ENCODE measurements at regions not wholly inside any gene's neighbourhood (a gene's known extent, or its start where the extent isn't known, plus 50 kb on each side); places are given as distances from the start of the nearest gene placed in this dataset.
"Not testable (repeated sequence)": the region's sequence is repeated elsewhere in the genome, so short reads cannot be mapped to it uniquely, and the experiment has no call there.

GRCh38 chr14:34058510-34058909 is 107.6 kb upstream of the EGLN3 start:
- DNase-seq, result no peak

DNA sequence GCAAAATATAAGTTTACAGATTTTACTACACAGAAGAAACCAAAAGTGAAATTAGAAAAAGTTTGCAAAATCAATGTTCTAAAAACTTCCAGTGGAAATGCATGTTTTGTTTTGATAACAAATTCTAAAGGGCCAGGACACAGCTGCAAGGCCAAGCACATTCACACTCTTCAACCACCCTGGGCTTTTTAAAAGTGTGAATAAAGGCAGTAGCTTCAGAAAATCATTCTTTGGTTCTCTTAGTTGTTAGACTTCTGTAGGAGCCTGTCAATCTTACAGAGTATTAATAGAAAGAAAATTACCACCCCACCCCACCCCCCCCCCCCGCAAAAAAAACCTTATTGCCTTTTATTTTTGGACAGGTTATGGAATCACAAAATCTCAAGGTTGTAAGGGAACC is 105.2 kb upstream of the EGLN3 start:
- DNase-seq, result no peak

GRCh38 chr14:34055157-34055950 is 104.5 kb upstream of the EGLN3 start:
- DNase-seq, result no peak

- DNase-seq, result no peak
Observed at GRCh38 chr14:34053666-34054065, 102.8 kb upstream of the EGLN3 start.

GRCh38 chr14:34052658-34053014 is 101.8 kb upstream of the EGLN3 start:
- DNase-seq, result no peak

DNA sequence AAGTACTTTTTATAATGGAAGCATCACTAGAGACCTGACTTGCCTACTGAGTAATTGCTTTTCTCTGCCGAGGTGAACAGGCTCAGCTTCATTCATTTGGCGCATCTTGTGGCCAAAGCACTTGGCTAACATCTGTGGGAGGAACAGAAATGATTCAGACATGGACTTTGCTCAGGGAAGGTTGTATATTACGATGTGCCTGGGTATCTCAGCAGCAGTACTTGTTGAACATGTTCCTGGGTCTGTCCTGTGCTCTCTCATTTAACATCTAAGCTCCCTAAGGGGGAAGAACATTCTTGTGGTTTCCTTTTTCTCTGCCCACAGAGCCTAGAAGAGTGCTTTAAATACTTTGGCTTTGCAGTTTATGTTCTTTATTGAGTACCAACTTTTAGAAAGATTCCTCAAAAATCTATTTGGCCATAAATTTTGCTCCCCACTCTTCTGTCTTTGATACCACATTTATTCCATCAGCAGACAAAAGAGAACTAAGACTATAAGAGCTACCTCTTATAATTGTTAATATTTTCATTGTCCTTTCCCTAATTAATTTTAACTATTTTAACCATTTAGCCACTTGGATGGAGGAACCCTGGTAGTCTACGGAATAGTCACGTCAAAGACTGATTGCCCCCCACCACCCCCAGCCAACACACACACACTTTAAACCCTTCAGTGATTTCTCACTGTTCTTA is 101.2 kb upstream of the EGLN3 start:
- no peak for DNase-seq

- DNase-seq, result no peak
Observed at GRCh38 chr14:34050606-34051005, 99.7 kb upstream of the EGLN3 start.

DNA sequence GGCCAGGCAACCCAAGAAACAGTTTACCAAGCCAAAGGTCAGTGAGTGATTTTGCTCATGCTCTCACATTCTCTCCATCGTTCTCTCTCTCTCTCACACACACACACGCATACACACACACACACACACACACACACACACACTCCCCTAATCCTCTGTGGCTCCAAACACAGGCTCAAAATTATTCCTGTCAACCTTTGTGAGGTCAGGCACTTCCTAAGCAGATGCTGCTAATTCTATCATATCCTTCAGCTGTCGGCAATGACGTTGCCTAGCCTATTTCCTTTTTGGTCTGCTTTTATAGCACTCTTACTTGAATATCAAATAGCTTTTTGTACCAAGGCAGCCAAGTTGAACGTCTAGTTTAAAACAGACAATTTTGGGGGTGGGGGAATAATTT is 98.9 kb upstream of the EGLN3 start:
- peak; percentile 1 for DNase-seq

DNA sequence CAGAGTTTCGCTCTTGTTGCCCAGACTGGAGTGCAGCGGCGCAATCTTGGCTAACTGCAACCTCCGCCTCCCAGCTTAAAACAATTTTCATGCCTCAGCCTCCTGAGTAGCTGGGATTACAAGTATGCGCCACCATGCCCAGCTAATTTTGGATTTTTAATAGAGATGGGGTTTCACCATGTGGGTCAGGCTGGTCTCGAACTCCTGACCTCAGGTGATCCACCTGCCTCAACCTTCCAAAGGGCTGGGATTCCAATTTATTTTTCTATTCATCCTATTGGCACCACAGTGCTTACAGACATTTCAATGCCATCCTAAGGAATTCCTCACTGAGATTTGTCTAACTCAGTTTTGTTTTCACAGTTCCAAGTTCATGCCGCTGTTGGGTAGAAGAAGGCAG is 98.3 kb upstream of the EGLN3 start:
- not testable (repeated sequence) for DNase-seq

- DNase-seq, result no peak
Observed at GRCh38 chr14:34046799-34047520, 96.1 kb upstream of the EGLN3 start.

GRCh38 chr14:34044666-34045306 is 93.9 kb upstream of the EGLN3 start:
- DNase-seq, result no peak

DNA sequence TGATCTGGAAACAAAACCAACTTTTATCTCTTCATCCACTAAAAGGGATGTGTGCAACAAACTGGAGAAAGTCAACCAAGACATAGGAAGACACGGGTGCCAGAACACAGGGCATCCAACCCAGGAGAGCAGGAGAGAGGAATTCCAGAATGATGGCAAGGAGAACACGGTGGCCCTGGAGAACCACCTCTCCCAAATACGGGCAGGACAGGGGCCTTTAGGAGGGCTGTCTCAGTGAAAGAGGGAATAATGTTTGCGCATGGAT is 93.4 kb upstream of the EGLN3 start:
- no peak for DNase-seq

DNA sequence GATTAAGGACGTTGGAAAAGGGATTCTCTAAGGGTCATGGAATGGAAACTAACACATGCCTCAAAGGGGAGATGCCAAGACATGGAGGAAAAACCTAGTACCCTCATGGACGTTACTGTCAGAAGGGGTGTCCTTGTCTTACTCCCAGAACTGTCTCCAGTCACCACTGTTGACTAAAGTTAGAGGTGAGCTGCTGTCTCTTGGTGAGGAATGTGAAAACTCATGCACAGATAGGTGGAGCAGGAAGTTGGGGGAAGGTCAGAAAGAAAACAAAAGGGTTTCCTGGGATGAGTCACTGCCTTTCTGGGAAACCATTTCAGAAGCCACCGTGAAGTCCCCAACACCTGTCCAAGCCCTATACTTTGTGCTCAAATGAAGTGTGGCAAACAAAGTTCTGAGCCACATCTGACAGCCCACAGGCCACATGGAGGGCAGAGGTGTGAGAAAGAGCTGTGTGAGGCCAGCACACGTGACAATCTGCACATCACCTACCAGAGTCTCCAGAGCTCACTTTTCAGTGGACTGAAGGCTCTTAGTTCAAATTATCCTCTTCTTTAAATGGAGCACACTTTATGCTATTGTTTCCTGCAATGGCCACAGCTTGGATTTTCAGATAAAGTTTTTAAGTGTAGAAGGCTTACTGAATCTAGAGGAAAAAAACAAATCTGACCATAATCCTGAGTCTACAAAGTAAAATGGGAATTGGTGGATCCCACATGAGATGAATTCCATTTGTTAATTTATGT is 92.9 kb upstream of the EGLN3 start:
- DNase-seq, result no peak

GRCh38 chr14:34041220-34041619 is 90.3 kb upstream of the EGLN3 start:
- no peak for DNase-seq

DNA sequence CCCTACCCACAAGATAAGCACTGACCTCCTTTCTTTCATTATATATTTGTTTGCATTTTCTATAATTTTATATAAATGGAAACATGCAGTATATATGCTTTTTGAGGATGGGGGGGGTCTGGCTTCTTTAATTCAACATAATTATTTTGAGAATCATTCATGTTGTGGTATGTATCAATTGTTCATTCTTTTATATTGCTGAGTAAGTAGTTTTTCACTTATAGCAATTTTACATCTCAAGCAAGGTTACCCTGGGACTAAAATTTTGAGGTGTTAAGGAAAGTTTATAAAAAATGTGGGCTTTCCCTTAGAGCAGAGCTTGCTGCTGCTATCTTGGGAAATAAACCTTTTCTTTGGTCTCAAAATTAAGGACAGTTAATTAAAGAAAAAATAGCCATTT is 89.9 kb upstream of the EGLN3 start:
- no peak for DNase-seq

GRCh38 chr14:34039428-34040047 is 88.7 kb upstream of the EGLN3 start:
- no peak for DNase-seq

DNA sequence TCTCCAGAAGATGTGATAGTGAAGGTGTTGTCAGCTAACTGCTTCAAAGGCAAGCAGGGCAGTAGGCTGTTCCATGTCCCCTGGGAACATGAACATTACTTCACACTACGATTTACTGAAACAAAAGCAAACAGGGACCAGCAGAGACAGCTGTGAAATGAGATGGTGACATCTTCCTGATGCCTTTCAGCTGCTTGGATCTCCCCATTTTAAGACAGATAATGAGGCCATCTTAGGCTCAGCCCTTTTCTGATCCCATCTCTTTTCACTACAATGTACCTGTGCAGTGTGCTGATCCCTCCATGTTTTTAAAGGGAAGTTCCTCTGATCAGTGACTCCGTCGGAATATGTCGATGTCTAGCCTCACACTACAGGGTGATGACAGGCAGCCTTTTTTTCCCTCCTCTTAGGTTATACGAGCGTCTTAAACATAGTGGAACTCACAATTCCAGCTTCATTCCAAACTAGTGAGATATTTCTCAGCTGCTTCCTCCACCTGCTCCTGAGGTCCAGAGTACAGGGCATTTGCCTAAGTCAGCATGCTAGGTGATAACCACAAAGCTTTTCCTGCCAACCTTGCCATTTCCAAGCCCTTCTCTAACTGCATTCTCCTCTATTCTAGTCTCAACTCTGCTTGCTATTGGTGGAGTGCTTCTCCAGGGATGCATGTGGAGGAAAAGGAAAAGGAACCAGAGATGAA is 87.6 kb upstream of the EGLN3 start:
- DNase-seq, result no peak

GRCh38 chr14:34036319-34036766 is 85.5 kb upstream of the EGLN3 start:
- no peak for DNase-seq

DNA sequence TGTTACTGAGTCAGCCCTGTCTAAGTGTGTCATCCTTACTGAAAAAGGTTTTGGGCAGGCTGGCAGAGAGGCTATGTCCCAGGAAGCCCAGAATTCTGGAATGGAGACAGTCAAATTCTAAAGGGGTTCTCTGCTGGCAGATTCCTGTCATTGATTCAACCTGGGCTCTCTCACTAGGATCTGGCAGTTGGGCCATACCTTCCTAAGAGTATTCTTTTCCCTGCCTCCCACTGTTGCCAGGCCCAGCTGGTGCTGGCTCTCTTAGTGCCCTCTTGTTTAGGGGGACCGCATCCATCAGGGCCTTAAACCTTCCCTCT is 85.0 kb upstream of the EGLN3 start:
- no peak for DNase-seq

GRCh38 chr14:34035177-34035933 is 84.5 kb upstream of the EGLN3 start:
- DNase-seq, result no peak
